Fibroblast of lung (primary cell): ENCODE measurements at regions not wholly inside any gene's neighbourhood (a gene's known extent, or its start where the extent isn't known, plus 50 kb on each side); places are given as distances from the start of the nearest gene placed in this dataset.

Experiments used
- CTCF ChIP-seq, 2 donors: IDR thresholded peaks in 1 of 2; conservative IDR thresholded peaks in 1 of 2; 1 replicate in 1 of 2; 2 replicates in 1 of 2; pipeline ENCODE4 v1.5.1; 2011 to 2012; ENCODE audit warnings: low read length in 2 of 2, control low read depth in 1 of 2, inconsistent platforms in 1 of 2, low read depth in 1 of 2, mild to moderate bottlenecking in 1 of 2
- EZH2 ChIP-seq: IDR thresholded peaks from 2 replicates; pipeline ENCODE4 v1.5.1; 2012; ENCODE audit warnings: low read length, control low read depth, mild to moderate bottlenecking; ENCODE audit errors: missing control alignments

GRCh38 chr3:6726811-6727210 lies 134.1 kb upstream of the GRM7 start:
- no peak for TF ChIP-seq CTCF (conservative IDR thresholded peaks at IDR 0.05 in 1 of 2, IDR thresholded peaks at IDR 0.05 in 1 of 2; ENCODE audit: low read depth in 1 of 2, low read length in 2 of 2)
- no peak for TF ChIP-seq EZH2
